KBM-7 (cell line): ENCODE measurements at regions not wholly inside any gene's neighbourhood (a gene's known extent, or its start where the extent isn't known, plus 50 kb on each side); places are given as distances from the start of the nearest gene placed in this dataset.

Experiments
- DNase-seq: peaks from one replicate; pipeline ENCODE4 v3.0.0-alpha.2; 2015
- in situ Hi-C: fragments of 300-500 bp; cut with MboI; formaldehyde crosslinking; loops from 2 replicates; pipeline ENCODE4 v1.14.3; 2020; ENCODE audit warnings: low sequenced_read_pairs, low pct_unique_long_range_greater_than_20kb, mixed read lengths

GRCh38 chr22:48391171-48391711 lies 1436.4 kb downstream of the BRD1 start:
- no peak for DNase-seq
- in situ Hi-C loops = no loop called here

- DNase-seq = no peak
- in situ Hi-C loops = no loop called here
These were observed 1437.8 kb downstream of the BRD1 start for GRCh38 chr22:48389916-48390315.

- no peak for DNase-seq
These were observed 1445.5 kb downstream of the BRD1 start for GRCh38 chr22:48382197-48382596.

GRCh38 chr22:48380016-48380665 lies 1447.5 kb downstream of the BRD1 start:
- DNase-seq = no peak
- in situ Hi-C loops = no loop called here

More at GRCh38 chr22:48382197-48382596, 1445.5 kb downstream of the BRD1 start:
- in situ Hi-C loops = no loop called here

DNA sequence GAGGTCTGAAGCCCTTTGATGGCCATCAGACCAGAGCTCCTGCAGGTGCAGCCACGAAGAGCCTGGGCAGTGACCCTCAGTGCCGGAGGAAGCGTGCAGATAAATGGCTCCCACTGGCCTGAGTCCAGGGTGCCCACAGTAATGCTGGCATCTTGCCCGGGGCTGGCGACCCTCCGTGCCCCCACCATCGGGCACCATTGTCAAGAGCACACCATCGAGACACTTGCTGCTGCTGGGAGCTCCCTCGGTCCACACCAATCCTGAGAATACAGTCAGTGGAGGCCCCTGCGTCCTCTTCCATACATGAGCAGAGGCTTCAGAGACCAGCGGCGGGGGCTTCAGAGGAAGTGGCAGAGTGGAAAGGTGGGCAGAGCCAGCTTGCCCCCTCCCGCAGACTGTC lies 1448.3 kb downstream of the BRD1 start:
- no peak for DNase-seq
- in situ Hi-C loops = no loop called here

- no peak for DNase-seq
- in situ Hi-C loops = no loop called here
These were observed 1449.0 kb downstream of the BRD1 start for GRCh38 chr22:48378673-48379072.

GRCh38 chr22:48376936-48377712 lies 1450.5 kb downstream of the BRD1 start:
- no peak for DNase-seq
- in situ Hi-C loops = no loop called here

DNA sequence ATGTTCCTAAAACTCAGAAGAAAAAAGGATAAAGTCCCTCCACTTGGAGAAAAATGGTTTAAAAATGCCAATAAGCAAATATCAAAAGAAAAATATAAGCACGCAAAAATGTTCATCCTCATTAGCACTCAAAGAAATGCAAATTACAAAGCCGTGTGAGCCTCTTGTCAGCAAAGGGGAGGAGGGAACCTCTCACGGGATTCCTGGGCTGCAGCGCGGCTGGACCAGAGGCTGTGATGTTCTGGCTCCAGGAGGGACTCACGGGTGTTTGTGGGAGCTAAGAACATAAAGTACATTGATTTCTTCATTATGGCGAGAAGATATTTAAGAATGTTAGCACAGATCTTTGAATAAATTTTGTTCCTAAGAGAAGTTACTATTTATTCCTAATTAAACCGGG lies 1451.2 kb downstream of the BRD1 start:
- DNase-seq = no peak
- in situ Hi-C loops = no loop called here

DNA sequence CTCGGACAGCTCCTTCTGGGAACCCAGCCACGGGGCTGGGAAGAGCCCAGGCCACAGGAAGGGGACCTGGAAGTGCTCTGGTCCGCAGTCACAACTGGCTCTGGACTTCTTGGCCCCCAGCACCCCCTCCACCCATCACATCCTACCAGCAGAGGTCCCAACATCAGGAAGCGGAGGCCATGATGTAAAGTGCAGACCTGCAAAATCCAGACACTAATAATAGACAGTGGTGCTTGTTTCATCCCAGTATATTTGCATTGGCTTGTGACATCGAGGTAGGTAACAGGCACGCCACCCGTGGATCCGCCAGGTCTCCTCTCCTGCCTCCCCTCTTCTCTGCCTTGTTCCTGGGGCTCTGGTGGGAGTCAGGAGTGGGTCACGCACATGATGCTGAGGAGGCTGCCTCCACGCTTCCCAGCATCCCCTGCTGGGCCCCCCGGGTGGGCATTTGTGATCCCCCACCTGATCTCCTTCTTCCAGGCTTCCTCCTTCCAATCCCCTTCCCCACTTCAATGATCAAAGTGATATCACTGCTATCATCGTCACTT lies 1454.0 kb downstream of the BRD1 start:
- DNase-seq = no peak
- in situ Hi-C loops = no loop called here

- DNase-seq = no peak
- in situ Hi-C loops = no loop called here
These were observed 1455.3 kb downstream of the BRD1 start for GRCh38 chr22:48372390-48372789.

DNA sequence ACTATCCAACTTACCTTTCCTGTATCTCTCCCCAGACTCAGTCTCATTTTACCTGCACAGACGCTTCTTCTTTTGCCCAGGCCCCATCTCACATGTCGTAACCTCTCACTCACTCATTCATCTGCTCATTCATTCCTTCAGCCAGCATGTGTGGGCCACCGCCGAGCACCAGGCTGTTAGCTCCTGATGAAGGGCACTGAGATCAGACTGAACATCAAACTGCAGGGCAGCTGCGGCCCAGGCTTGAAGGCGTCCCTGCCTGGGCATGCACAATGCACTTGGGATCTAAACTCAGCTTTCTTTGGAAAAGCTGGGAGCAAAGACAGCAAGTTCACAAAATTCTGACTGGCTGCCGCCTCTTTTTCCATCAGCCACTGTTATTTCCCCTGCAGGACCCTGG lies 1456.3 kb downstream of the BRD1 start:
- in situ Hi-C loops = no loop called here

GRCh38 chr22:48370508-48371325 lies 1457.0 kb downstream of the BRD1 start:
- DNase-seq = no peak
- in situ Hi-C loops = no loop called here

More for the DNA sequence above, 1456.3 kb downstream of the BRD1 start:
- no peak for DNase-seq

DNA sequence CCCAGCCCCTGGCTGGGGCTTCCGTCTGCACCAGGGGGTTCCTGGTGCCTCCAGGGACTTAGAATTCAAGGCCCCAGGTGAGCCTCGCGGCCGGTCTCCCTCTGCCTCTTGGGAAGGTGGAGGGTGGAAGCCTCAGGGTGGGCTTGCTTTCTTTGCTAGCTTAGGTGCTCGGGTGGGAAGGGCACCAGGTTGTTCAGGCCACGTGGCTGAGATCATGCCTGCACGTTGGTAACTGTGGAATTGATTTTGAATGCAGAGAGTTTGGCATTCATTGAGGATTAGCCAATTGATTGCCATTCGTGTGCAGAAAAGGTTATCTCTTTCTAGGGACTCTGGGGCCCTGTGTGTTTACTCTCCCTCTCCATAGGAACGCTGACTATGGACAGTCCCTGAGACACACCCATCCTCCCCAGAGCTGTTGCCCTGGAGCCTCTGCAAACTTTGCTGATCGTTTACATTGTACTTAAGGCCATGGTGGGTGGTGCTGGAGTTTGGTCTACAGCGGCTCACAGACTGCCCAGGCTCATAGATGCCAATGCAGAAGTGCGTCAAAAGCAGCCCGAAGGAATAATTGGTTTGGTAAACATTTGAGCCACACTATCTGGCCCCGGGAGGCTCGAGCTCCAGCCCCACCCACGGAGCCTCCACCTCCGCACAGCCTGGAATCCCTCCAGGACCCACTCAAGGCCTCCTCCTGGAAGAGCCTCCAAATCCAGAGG lies 1457.7 kb downstream of the BRD1 start:
- DNase-seq = no peak
- in situ Hi-C loops = no loop called here

DNA sequence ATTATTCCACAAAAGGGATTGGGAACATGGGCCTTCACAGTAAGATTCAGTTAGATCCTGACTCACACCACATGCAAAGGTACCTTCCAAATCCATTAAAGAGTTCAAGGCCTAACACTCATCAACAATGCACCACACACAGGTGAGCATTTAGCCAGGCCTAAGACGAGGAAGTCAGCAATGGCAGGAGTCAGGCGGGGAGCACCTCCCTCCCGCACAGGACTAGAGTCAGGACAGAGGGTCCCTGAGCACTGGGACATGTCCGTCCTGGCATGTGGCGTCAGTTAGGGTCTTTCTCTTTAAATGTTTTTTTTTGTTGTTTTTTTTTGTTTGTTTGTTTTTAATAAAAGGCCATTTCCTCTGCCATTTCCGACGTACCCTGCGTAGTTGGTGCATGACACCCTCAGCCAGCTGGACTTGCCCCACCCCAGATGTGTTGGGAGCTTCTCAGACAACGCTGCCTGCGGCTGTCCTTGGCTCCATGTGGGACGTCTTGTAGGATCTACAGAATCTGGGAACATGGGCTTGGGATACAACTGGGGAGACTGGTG lies 1458.6 kb downstream of the BRD1 start:
- DNase-seq = no peak
- in situ Hi-C loops = no loop called here

- no peak for DNase-seq
- in situ Hi-C loops = no loop called here
These were observed 1459.9 kb downstream of the BRD1 start for GRCh38 chr22:48367731-48368130.

DNA sequence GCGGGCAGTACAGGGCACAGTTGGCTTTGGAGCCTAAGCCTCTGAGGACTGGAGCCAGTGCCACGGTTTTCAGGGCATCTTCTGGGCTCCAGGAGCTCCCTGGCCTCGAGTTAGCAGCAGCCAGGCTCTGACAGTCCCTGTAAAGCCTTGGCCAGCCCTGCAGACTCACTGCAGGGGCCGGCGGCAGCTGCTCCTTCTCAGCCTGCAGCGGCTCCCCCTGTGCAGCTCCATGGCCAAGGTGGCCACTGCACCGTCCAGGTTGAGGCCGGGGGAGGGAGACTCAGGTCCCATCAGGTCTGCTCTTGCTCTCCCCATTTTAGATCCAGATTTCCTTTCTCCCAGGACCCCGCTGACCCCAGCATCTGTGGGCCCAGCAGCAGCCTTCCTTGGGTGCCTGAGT lies 1461.1 kb downstream of the BRD1 start:
- DNase-seq = no peak
- in situ Hi-C loops = no loop called here

- in situ Hi-C loops = no loop called here
- no peak for DNase-seq
These were observed 1461.6 kb downstream of the BRD1 start for GRCh38 chr22:48366056-48366455.

GRCh38 chr22:48365386-48365785 lies 1462.3 kb downstream of the BRD1 start:
- in situ Hi-C loops = no loop called here
- no peak for DNase-seq
